Psoas muscle (tissue), 7 donors: ENCODE measurements at regions not wholly inside any gene's neighbourhood (a gene's known extent, or its start where the extent isn't known, plus 50 kb on each side); places are given as distances from the start of the nearest gene placed in this dataset.

Source experiments
- ATAC-seq, 4 donors: fragments of 200-7000 bp; cut with Tn5 transposase; one replicate each; pipeline ENCODE4 v1.9.1; 2020; ENCODE audit warnings: moderate library complexity in 3 of 4, mild to moderate bottlenecking in 2 of 4
- DNase-seq, 2 donors: peaks; one replicate each; pipeline ENCODE4 v3.0.0-alpha.2; 2020
- H3K27ac ChIP-seq: fragments of 200-600 bp; one replicate; pipeline ENCODE4 v1.8.0; 2022
- H3K27me3 ChIP-seq, 3 donors: fragments of 200-600 bp in 1 of 3; one replicate each; pipeline versions ENCODE4 v1.6.1 to v1.8.0; 2013 to 2022; ENCODE audit warnings: low read length in 2 of 3, mild to moderate bottlenecking in 2 of 3, moderate library complexity in 1 of 3; ENCODE audit not compliant: insufficient read depth in 3 of 3
- H3K36me3 ChIP-seq, 2 donors: fragments of 200-600 bp in 1 of 2; one replicate each; pipeline versions ENCODE4 v1.6.1 to v1.8.0; 2013 to 2022; ENCODE audit warnings: low read depth in 1 of 2, mild to moderate bottlenecking in 1 of 2, moderate library complexity in 1 of 2; ENCODE audit not compliant: insufficient read depth in 1 of 2
- H3K4me1 ChIP-seq: fragments of 200-600 bp; one replicate; pipeline ENCODE4 v1.8.0; 2022
- H3K4me3 ChIP-seq: fragments of 200-600 bp; one replicate; pipeline ENCODE4 v1.8.0; 2022; ENCODE audit warnings: mild to moderate bottlenecking
- H3K9me3 ChIP-seq: fragments of 200-600 bp; one replicate; pipeline ENCODE4 v1.8.0; 2022
- WGBS, 3 donors: extraction: QIAGEN DNeasy Blood & Tissue Kit; methylation state at CpG; one replicate each; pipeline versions ENCODE4 v1.1.6 to v1.1.7; 2013; 5-methylcytosine and 5-hydroxymethylcytosine counted together
- intact Hi-C, 2 donors: fragments of 100-400 bp; cut with DNase I; formaldehyde crosslinking; loops; one replicate each; pipeline versions ENCODE4 v1.11.0 to v1.14.2; 2022
- TF ChIP-seq, protein P1 (sequence below): fragments of 200-600 bp; IDR thresholded peaks from one replicate; pipeline ENCODE4 v1.8.0; 2022; ENCODE audit warnings: antibody characterized with exemption
- donor health status: healthy with polysubstance abuse.
- donor health status: DM: no; HTN: no; CAD: no; lungs with moderate emphysema.
- donor health status: Bipolar disorder and iron deficiency.
- donor health status: healthy.
- donor health status: DM: yes; HTN: yes; CAD: no.
- donor health status: DM: no; HTN: no; CAD: no.
- donor health status: DM: yes; HTN: yes; CAD: no.

DNA sequence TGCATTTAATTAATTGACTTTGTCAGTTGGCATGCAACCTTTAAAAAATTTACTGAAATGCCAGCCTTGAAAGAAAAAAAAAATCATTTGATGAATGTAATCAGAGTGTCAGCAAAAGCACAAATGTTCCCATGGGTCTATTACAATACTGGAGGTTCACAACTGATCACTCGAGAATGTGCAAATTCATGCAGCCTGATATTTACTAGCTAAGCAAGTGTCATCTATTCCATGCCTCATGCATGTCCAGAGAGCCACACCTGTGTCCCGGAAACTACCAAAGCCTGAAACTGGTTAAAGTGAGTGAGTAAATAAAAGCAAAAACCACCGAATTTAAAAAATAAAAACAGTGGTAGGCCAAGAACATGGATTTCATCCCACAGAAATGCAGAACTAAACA lies 415.3 kb upstream of the ID2 start:
- Histone ChIP-seq H3K4me1 (no peaks in the 10 kb centered on the region), H3K36me3 (no peaks in the 10 kb centered on the region), H3K27me3 (no peaks in the 10 kb centered on the region), H3K4me3 (no peak overlapping the region), H3K9me3 (no peaks in the 10 kb centered on the region), H3K27ac (no peak overlapping the region)
- intact Hi-C loops, result no loop called here
- ATAC-seq, result no peak
- TF ChIP-seq, protein P1, sequence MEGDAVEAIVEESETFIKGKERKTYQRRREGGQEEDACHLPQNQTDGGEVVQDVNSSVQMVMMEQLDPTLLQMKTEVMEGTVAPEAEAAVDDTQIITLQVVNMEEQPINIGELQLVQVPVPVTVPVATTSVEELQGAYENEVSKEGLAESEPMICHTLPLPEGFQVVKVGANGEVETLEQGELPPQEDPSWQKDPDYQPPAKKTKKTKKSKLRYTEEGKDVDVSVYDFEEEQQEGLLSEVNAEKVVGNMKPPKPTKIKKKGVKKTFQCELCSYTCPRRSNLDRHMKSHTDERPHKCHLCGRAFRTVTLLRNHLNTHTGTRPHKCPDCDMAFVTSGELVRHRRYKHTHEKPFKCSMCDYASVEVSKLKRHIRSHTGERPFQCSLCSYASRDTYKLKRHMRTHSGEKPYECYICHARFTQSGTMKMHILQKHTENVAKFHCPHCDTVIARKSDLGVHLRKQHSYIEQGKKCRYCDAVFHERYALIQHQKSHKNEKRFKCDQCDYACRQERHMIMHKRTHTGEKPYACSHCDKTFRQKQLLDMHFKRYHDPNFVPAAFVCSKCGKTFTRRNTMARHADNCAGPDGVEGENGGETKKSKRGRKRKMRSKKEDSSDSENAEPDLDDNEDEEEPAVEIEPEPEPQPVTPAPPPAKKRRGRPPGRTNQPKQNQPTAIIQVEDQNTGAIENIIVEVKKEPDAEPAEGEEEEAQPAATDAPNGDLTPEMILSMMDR, result no peak
- DNase-seq, result no peak
- WGBS, 3 donors, result 69 to 78% (median 74%) methylated on average over 3 of the region's 3 CpGs

DNA sequence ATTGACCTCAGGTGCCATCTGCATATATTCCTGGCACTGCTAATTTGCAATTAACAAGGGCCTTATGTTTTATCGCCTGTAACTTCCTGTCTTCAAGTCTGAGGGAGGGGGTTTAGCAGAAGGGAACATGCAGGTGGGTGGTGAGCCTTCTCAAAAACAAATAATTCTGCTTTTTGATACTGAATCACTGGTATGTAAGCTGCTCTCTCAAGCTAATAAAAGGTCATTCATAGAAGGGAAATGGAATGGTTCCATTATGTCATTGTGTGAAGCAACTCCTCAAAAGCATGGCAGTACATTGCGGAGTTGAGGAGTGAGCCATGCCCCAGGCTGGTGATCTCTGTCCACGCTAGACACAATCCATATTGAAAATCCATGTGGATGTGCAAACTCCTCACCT lies 414.8 kb upstream of the ID2 start:
- ATAC-seq, result no peak
- WGBS, 3 donors, result 94 to 98% (median 96%) methylated on average over 3 of the region's 3 CpGs
- Histone ChIP-seq H3K4me1 (no peaks in the 10 kb centered on the region), H3K27me3 (no peaks in the 10 kb centered on the region), H3K4me3 (no peak overlapping the region), H3K9me3 (no peaks in the 10 kb centered on the region), H3K36me3 (no peaks in the 10 kb centered on the region), H3K27ac (no peak overlapping the region)
- no peak for DNase-seq
- TF ChIP-seq, protein P1, result no peak
- intact Hi-C loops, result no loop called here

DNA sequence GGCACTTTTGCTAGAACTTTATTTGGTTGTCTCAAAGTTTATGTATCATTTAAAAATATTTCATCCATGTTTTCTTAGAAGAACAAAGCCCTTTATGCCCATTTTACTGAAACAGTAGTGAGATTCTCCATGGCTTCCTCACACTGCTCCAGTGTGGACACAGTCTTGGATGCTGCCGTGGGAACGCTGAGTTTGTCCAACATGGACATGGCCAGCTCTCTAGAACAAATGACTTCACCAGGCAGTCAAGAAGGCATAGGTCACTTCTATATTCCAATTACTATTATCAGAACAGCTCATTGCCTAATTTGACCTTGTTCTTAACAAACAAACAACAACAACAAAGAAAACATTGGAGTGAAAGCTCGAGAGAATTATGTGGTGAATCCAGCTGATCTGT lies 414.1 kb upstream of the ID2 start:
- no peaks in the 10 kb centered on the region for H3K36me3 ChIP-seq
- intact Hi-C loops, result no loop called here
- H3K4me3 ChIP-seq, result no peak overlapping the region
- TF ChIP-seq, protein P1, result no peak
- no peaks in the 10 kb centered on the region for H3K27me3 ChIP-seq
- H3K4me1 ChIP-seq, result no peaks in the 10 kb centered on the region
- 55 to 66% (median 63%) methylated on average over 3 of the region's 3 CpGs for WGBS, 3 donors
- ATAC-seq (no peak), DNase-seq (no peak)
- no peaks in the 10 kb centered on the region for H3K9me3 ChIP-seq
- H3K27ac ChIP-seq, result no peak overlapping the region

DNA sequence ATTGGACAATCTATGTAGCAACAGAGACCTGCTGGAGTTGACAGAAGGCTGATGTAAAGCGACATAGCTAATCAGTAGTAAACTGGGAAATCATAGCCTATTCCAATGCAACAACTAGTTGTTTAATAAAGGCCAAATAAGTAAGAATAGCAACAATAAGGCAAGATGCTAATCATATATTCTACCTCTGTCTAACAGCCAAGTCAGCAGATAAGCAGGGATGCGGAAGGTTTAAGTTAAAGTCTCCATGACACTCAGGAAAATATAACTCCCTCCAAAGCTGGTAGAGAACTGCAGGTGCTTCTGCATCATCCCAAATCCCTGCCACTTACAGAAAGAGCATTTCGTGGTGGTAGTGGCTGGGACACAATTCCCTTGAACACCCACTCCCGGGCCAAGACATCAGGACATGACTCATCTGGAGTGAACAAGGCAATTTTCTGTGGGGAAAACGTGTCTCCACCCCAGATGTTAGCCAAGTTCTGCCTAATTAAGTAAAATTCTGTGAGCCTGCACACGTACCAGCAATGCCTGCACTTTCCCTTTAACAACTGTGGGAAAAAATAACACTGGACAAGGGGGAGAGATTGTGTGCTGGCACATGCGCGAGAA lies 413.6 kb upstream of the ID2 start:
- Histone ChIP-seq H3K27ac (no peak overlapping the region), H3K9me3 (no peaks in the 10 kb centered on the region)
- peak in 1 of 4 donors; percentile 53 for ATAC-seq

More for the DNA sequence above, 413.6 kb upstream of the ID2 start:
- intact Hi-C loops, result no loop called here
- DNase-seq, result peak in 1 of 2 donors; percentile 29
- Histone ChIP-seq H3K36me3 (no peaks in the 10 kb centered on the region), H3K4me3 (no peak overlapping the region), H3K27me3 (no peaks in the 10 kb centered on the region), H3K4me1 (no peaks in the 10 kb centered on the region)
- TF ChIP-seq, protein P1, result no peak
- 44 to 65% (median 50%) methylated on average over 8 of the region's 8 CpGs for WGBS, 3 donors
